ENCODE measurements at regions not wholly inside any gene's neighbourhood (a gene's known extent, or its start where the extent isn't known, plus 50 kb on each side); places are given as distances from the start of the nearest gene placed in this dataset.
A peak's percentile ranks its signal among the peaks of the same experiment; 100 is the strongest.

- DNase-seq: no peak
- Histone ChIP-seq H3K36me3 (replicated peaks; ENCODE audit: control insufficient read depth, insufficient read depth, low read length) (no peaks in the 10 kb centered on the region), H3K27me3 (ENCODE audit: control insufficient read depth, insufficient read depth, low read length) (no peaks in the 10 kb centered on the region), H3K4me3 (ENCODE audit: insufficient read depth, low read depth, low read length) (no peak overlapping the region)
Measured at GRCh38 chr10:78203915-78204818, 170.5 kb downstream of the RPS24 start.

DNA sequence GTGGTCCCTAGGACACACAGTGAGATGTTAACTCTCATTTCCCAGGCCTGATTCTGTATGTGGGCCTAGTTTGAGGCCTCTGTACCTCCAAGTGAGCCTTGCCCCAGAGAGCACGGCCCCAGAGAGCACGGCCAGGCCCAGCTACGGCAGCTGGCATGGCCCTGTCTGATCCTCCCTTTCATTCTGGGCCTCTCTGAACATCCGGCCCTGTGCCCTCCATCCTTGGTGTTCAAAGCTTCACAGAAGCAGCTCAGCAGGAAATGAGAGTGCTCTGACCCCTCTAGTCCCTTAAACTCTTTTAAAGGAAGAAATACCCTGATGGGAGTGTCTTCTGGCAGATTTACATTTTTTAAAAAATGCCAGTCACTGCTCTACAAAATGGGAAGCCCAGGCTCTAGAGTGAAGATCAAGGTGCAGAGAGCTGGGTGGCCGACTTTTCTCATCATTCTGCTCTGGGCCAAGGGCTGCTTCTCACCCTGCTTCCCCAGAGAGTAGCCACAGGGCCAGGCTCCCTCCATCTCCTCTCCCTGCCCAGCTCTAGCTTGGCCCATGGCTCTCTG lies 171.9 kb downstream of the RPS24 start:
- no peaks in the 10 kb centered on the region for H3K36me3 ChIP-seq (replicated peaks; ENCODE audit: control insufficient read depth, insufficient read depth, low read length)
- no peak for DNase-seq
- no peak overlapping the region for H3K4me3 ChIP-seq (ENCODE audit: insufficient read depth, low read depth, low read length)
- H3K27me3 ChIP-seq (ENCODE audit: control insufficient read depth, insufficient read depth, low read length): no peaks in the 10 kb centered on the region

GRCh38 chr10:78207216-78207615 lies 173.6 kb downstream of the RPS24 start:
- no peak overlapping the region for H3K4me3 ChIP-seq (ENCODE audit: insufficient read depth, low read depth, low read length)
- H3K36me3 ChIP-seq (replicated peaks; ENCODE audit: control insufficient read depth, insufficient read depth, low read length): no peaks in the 10 kb centered on the region
- DNase-seq: no peak
- no peaks in the 10 kb centered on the region for H3K27me3 ChIP-seq (ENCODE audit: control insufficient read depth, insufficient read depth, low read length)

DNA sequence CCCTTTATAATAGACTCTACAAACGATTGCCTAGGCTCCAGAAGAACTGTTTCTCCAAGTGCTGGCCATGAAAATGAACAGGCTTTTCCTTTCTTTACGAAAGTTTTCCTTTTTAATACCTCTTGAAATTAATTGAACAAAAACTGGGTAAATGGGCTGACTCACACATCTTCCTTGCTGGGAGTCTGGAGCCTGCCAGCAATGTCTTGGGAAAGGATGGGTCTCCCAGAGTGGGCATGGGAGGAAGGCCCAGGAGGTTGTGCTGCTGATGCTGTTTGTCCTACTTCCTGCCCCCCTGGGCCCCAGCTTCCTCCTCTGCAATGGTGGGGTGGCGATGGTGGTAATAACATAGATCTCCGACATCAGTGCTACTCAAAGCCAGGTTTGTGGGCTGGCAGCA lies 174.1 kb downstream of the RPS24 start:
- H3K4me3 ChIP-seq (ENCODE audit: insufficient read depth, low read depth, low read length): no peak overlapping the region
- H3K36me3 ChIP-seq (replicated peaks; ENCODE audit: control insufficient read depth, insufficient read depth, low read length): no peaks in the 10 kb centered on the region
- no peaks in the 10 kb centered on the region for H3K27me3 ChIP-seq (ENCODE audit: control insufficient read depth, insufficient read depth, low read length)
- DNase-seq: no peak

- Histone ChIP-seq H3K4me3 (ENCODE audit: insufficient read depth, low read depth, low read length) (no peak overlapping the region), H3K27me3 (ENCODE audit: control insufficient read depth, insufficient read depth, low read length) (no peaks in the 10 kb centered on the region), H3K36me3 (replicated peaks; ENCODE audit: control insufficient read depth, insufficient read depth, low read length) (no peaks in the 10 kb centered on the region)
- DNase-seq: no peak
Measured at GRCh38 chr10:78209970-78210369, 176.3 kb downstream of the RPS24 start.

GRCh38 chr10:78210548-78210947 lies 176.9 kb downstream of the RPS24 start:
- H3K27me3 ChIP-seq (ENCODE audit: control insufficient read depth, insufficient read depth, low read length): no peaks in the 10 kb centered on the region
- no peaks in the 10 kb centered on the region for H3K36me3 ChIP-seq (replicated peaks; ENCODE audit: control insufficient read depth, insufficient read depth, low read length)
- DNase-seq: no peak
- H3K4me3 ChIP-seq (ENCODE audit: insufficient read depth, low read depth, low read length): no peak overlapping the region

DNA sequence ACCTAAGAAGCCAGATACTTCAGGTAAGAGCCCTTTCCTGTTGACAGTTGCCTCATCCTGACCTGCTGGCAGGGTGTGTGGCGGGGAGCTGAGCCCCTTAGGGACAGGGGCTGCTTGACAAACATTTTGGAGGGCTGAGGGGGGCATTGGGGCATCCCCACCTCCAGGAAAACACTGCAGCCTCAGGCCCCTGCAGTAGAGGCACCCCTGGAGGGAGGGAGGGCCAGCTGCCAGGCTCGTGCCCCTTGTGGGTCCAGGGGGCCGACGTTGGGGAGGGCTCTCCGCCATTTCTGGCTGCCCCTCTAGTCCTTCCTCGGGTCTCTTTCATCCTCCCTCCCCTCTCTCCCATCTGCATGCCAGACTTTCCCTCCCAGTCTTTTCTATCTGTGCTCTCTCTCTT lies 177.3 kb downstream of the RPS24 start:
- Histone ChIP-seq H3K27me3 (ENCODE audit: control insufficient read depth, insufficient read depth, low read length) (no peaks in the 10 kb centered on the region), H3K36me3 (replicated peaks; ENCODE audit: control insufficient read depth, insufficient read depth, low read length) (no peaks in the 10 kb centered on the region), H3K4me3 (ENCODE audit: insufficient read depth, low read depth, low read length) (no peak overlapping the region)
- DNase-seq: no peak

- DNase-seq: peak; percentile 70
- Histone ChIP-seq H3K27me3 (ENCODE audit: control insufficient read depth, insufficient read depth, low read length) (no peaks in the 10 kb centered on the region), H3K4me3 (ENCODE audit: insufficient read depth, low read depth, low read length) (no peak overlapping the region), H3K36me3 (replicated peaks; ENCODE audit: control insufficient read depth, insufficient read depth, low read length) (no peaks in the 10 kb centered on the region)
Measured at GRCh38 chr10:78211561-78212051, 177.9 kb downstream of the RPS24 start.

- H3K36me3 ChIP-seq (replicated peaks; ENCODE audit: control insufficient read depth, insufficient read depth, low read length): no peaks in the 10 kb centered on the region
- no peak overlapping the region for H3K4me3 ChIP-seq (ENCODE audit: insufficient read depth, low read depth, low read length)
- H3K27me3 ChIP-seq (ENCODE audit: control insufficient read depth, insufficient read depth, low read length): no peaks in the 10 kb centered on the region
- DNase-seq: no peak
Measured at GRCh38 chr10:78212060-78212785, 178.6 kb downstream of the RPS24 start.

GRCh38 chr10:78212786-78213175 lies 179.1 kb downstream of the RPS24 start:
- no peak for DNase-seq
- H3K36me3 ChIP-seq (replicated peaks; ENCODE audit: control insufficient read depth, insufficient read depth, low read length): no peaks in the 10 kb centered on the region
- no peaks in the 10 kb centered on the region for H3K27me3 ChIP-seq (ENCODE audit: control insufficient read depth, insufficient read depth, low read length)
- H3K4me3 ChIP-seq (ENCODE audit: insufficient read depth, low read depth, low read length): no peak overlapping the region

DNA sequence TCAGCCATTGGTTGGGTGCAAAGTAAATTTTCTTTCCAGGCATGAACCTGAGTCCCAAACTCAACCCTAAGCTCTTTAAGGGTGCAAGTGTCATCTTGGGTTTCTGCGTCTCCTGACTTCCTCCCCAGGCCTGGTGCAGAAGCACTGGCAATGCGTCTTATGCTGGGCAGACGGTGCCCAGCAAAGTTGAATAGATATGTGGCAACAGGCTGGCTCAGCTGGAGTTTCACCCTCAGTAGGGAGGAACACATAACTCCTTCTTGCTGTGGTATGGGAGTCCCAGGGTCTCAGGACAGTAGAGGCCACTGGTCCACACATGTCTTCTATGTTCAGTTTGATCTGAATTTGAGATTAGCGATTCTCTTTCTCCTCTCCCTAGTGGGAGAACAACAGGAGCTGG lies 181.3 kb downstream of the RPS24 start:
- Histone ChIP-seq H3K36me3 (replicated peaks; ENCODE audit: control insufficient read depth, insufficient read depth, low read length) (no peaks in the 10 kb centered on the region), H3K27me3 (ENCODE audit: control insufficient read depth, insufficient read depth, low read length) (no peaks in the 10 kb centered on the region), H3K4me3 (ENCODE audit: insufficient read depth, low read depth, low read length) (no peak overlapping the region)
- DNase-seq: no peak

DNA sequence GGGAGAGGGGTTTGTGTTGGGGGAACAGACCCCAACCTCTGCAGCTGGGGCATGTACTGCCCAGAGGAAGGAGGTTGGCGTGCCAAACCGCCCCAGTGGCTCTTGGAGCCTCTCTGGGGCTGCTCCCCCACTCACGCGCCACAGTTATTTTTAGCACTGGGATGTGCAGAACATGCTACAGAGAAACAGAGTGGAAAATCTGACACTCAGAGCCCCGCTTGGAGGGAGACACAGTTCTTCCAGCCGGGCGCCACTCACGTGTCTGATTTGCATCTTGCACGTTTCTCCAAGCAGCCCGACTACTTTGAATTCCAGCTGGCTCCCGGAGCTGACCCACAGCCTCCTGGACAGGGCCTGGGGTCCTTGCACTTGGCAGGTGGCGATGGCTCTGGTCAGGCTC lies 182.0 kb downstream of the RPS24 start:
- H3K36me3 ChIP-seq (replicated peaks; ENCODE audit: control insufficient read depth, insufficient read depth, low read length): no peaks in the 10 kb centered on the region
- no peaks in the 10 kb centered on the region for H3K27me3 ChIP-seq (ENCODE audit: control insufficient read depth, insufficient read depth, low read length)
- H3K4me3 ChIP-seq (ENCODE audit: insufficient read depth, low read depth, low read length): no peak overlapping the region
- DNase-seq: no peak

DNA sequence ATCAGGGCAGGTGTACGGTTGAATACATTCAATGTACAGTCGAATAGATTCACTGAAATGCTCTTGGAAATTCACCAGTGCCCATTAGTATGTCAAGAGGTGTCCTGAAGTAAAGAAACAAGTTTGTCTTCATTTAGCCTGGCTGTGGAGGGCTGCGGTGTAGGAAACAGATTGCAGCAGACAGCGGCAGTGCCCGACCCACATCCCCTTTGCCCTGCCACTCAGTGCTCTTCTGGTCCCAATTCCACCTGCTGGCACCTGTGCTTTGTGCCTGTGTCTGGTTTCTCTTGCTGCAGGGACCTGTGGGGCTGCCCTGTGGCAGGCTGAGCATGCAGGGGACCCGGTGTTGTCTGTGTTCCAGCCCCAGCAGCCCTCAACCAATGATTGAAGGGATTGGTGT lies 183.7 kb downstream of the RPS24 start:
- DNase-seq: no peak
- no peak overlapping the region for H3K4me3 ChIP-seq (ENCODE audit: insufficient read depth, low read depth, low read length)
- H3K36me3 ChIP-seq (replicated peaks; ENCODE audit: control insufficient read depth, insufficient read depth, low read length): no peaks in the 10 kb centered on the region
- no peaks in the 10 kb centered on the region for H3K27me3 ChIP-seq (ENCODE audit: control insufficient read depth, insufficient read depth, low read length)

- Histone ChIP-seq H3K4me3 (ENCODE audit: insufficient read depth, low read depth, low read length) (no peak overlapping the region), H3K36me3 (replicated peaks; ENCODE audit: control insufficient read depth, insufficient read depth, low read length) (no peaks in the 10 kb centered on the region), H3K27me3 (ENCODE audit: control insufficient read depth, insufficient read depth, low read length) (no peaks in the 10 kb centered on the region)
- no peak for DNase-seq
Measured at GRCh38 chr10:78218798-78219490, 185.3 kb downstream of the RPS24 start.

Measured in H7 (cell line).